RWPE2 (cell line): ENCODE measurements at regions not wholly inside any gene's neighbourhood (a gene's known extent, or its start where the extent isn't known, plus 50 kb on each side); places are given as distances from the start of the nearest gene placed in this dataset.
"Not testable (repeated sequence)": the region's sequence is repeated elsewhere in the genome, so short reads cannot be mapped to it uniquely, and the experiment has no call there.

Experiments
- ATAC-seq: fragments of 200-7000 bp; cut with Tn5 transposase; 3 replicates; pipeline ENCODE4 v1.9.1; 2021; ENCODE audit warnings: low read depth
- DNase-seq: peaks from one replicate; pipeline ENCODE4 v3.0.0-alpha.2; 2020; ENCODE audit warnings: low spot score
- H3K27ac ChIP-seq: fragments of 450-650 bp; 2 replicates; pipeline ENCODE4 v1.5.1; 2017; ENCODE audit warnings: mild to moderate bottlenecking; ENCODE audit not compliant: poor library complexity, severe bottlenecking
- H3K27me3 ChIP-seq: fragments of 250-450 bp; sonication (Bioruptor Pico); 2 replicates; pipeline ENCODE4 v1.5.1; 2021; ENCODE audit warnings: mild to moderate bottlenecking, moderate library complexity; ENCODE audit not compliant: insufficient read depth, poor library complexity, severe bottlenecking
- H3K36me3 ChIP-seq: fragments of 250-450 bp; sonication (Bioruptor Pico); 2 replicates; pipeline ENCODE4 v1.5.1; 2020; ENCODE audit warnings: low read depth, mild to moderate bottlenecking, moderate library complexity
- H3K4me1 ChIP-seq: fragments of 250-450 bp; sonication (Bioruptor Pico); 2 replicates; pipeline ENCODE4 v1.5.1; 2021; ENCODE audit warnings: mild to moderate bottlenecking, moderate library complexity; ENCODE audit not compliant: insufficient read depth, poor library complexity, severe bottlenecking
- H3K4me3 ChIP-seq: fragments of 250-450 bp; sonication (Bioruptor Pico); 2 replicates; pipeline ENCODE4 v1.5.1; 2021; ENCODE audit warnings: mild to moderate bottlenecking, moderate library complexity; ENCODE audit not compliant: severe bottlenecking
- H3K9me3 ChIP-seq: fragments of 250-450 bp; sonication (Bioruptor Pico); 2 replicates; pipeline ENCODE4 v1.5.1; 2021; ENCODE audit warnings: mild to moderate bottlenecking, moderate library complexity; ENCODE audit not compliant: severe bottlenecking
- TF ChIP-seq, protein P1 (sequence below): fragments of 450-650 bp; IDR thresholded peaks from one replicate; pipeline ENCODE4 v1.5.1; 2017; ENCODE audit warnings: mild to moderate bottlenecking, moderate library complexity; ENCODE audit not compliant: poor library complexity, severe bottlenecking

DNA sequence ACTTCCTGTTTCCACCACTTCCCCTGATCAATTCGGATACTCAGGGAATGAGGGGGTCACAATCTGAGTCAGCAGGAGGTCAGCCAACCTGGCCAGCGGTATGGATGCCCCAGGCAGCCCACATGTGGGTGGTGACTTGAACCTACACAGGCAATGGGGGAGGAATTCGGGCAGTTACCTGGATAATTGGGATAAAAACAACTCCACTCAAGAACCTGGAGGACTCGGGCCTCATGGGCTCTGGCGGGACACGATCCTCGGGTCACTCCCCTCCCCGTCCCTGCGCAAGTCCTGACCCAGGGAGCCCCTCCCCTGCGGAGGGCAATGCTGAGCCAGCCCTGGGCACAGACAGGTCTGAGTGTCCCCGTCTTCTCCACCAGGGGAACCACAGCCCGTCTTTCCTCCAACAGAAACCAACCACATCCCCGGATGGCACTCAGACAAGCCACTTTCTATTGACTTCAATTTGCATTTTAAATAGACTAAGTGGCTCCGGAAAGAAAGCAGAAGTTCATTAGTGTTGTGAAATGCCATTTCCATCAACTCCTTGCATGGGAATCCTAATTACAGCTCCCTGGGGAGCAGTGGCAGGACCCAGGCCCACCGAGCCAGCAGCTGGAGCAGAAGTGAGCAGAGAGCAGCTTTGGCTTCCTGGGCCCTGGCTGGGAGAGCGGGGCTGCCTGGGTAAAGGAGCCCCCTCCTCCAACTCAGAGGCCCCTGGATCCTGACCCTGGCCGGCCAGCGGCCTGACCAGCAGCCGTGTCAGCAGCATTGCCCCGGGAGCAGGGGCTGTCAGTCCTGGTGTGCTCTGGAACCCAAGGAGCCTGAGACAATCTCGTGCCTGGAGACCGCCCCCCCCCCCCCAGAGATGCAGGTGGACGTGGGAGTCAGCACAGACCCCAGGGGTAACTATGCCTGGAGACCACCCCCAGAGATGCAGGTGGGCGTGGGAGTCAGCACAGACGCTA lies 374.1 kb downstream of the ADGRD1 start:
- no peak for ATAC-seq
- H3K4me3 ChIP-seq, result no peak overlapping the region
- no peaks in the 10 kb centered on the region for H3K36me3 ChIP-seq
- no peaks in the 10 kb centered on the region for H3K4me1 ChIP-seq
- no peak overlapping the region for H3K27ac ChIP-seq
- H3K27me3 ChIP-seq, result no peaks in the 10 kb centered on the region
- no peak for DNase-seq
- TF ChIP-seq, protein P1, sequence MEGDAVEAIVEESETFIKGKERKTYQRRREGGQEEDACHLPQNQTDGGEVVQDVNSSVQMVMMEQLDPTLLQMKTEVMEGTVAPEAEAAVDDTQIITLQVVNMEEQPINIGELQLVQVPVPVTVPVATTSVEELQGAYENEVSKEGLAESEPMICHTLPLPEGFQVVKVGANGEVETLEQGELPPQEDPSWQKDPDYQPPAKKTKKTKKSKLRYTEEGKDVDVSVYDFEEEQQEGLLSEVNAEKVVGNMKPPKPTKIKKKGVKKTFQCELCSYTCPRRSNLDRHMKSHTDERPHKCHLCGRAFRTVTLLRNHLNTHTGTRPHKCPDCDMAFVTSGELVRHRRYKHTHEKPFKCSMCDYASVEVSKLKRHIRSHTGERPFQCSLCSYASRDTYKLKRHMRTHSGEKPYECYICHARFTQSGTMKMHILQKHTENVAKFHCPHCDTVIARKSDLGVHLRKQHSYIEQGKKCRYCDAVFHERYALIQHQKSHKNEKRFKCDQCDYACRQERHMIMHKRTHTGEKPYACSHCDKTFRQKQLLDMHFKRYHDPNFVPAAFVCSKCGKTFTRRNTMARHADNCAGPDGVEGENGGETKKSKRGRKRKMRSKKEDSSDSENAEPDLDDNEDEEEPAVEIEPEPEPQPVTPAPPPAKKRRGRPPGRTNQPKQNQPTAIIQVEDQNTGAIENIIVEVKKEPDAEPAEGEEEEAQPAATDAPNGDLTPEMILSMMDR, result no peak
- no peaks in the 10 kb centered on the region for H3K9me3 ChIP-seq

DNA sequence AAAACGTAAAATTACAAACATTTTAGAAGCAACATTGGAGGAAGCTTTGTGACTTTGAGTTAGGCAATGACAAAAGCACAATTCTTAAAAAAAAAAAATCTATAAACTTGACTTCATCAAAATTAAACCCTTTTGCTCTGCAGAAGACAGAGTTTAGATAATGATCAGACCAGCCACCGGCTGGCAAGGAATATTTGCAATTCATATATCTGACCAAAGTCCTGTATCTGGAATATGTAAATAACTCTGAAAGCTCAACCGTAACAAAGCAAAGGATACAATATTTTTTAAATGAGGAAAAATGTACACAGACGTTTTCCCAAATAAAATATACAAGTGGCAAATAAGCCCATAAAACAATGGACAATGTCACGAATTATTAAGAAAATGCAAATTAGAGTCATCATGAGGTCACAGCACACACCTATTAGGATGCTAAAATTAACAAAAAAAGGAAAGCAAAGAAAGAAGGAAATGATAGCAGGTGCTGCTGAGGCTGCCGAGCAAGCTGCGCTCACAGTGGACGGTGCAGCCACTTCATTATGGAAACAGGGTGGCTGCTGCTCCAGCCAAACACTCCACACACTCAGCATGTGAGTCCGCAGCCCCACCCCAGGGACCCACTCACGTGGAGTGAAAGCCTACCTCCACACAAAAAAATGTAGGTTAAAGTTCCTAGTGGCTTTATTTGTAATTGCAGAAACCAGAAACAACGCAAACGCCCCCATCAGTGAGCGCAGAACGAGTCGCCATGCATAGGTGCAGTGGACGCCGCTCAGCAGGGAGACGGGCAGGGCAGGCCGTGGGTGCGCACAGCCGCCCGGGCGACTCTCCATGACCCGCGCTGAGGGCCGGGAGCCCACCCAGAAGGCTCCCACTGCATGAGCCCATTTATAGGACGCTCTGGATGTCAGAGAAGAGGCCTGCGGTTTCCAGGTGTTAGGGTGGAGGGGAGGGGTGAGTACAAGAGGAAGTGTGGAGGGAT lies 375.4 kb downstream of the ADGRD1 start:
- not testable (repeated sequence) for H3K27me3 ChIP-seq, H3K27ac ChIP-seq, ATAC-seq, H3K4me3 ChIP-seq, H3K9me3 ChIP-seq, H3K4me1 ChIP-seq, H3K36me3 ChIP-seq, DNase-seq

DNA sequence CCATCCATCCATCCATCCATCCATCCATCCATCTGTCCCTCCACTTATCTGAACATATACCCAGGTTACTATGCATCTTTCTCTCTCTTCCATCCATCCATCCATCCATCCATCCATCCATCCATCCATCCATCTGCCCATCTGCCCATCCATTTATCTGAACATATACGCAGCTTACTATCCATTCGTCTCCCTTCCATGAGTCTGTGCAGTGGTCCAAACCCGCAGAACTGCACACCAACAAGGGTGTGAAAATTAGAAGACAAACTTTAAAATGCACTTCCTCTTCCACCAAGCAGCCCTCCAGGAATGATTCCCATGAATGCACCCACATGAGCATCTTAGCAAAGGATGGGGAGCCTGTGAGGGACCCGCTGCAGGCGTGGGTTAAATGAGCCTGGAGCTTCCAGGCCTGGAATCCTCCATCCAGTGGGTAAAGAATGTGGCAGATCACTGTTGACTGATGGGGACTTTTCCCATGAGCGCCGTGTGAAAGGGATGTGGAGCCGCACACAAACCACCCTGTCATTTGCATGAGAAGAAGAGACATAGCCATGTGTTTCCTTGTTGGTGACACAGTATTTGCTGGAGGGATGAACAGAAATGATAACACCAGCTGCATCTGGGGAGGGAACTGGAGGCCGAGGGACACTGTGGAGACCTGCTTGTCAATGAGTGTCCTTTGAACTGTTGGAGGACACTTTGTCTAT lies 376.6 kb downstream of the ADGRD1 start:
- Histone ChIP-seq H3K27me3 (no peaks in the 10 kb centered on the region), H3K9me3 (no peaks in the 10 kb centered on the region), H3K4me3 (no peak overlapping the region), H3K36me3 (no peaks in the 10 kb centered on the region), H3K4me1 (no peaks in the 10 kb centered on the region), H3K27ac (no peak overlapping the region)
- TF ChIP-seq, protein P1, result no peak
- no peak for ATAC-seq
- DNase-seq, result no peak

DNA sequence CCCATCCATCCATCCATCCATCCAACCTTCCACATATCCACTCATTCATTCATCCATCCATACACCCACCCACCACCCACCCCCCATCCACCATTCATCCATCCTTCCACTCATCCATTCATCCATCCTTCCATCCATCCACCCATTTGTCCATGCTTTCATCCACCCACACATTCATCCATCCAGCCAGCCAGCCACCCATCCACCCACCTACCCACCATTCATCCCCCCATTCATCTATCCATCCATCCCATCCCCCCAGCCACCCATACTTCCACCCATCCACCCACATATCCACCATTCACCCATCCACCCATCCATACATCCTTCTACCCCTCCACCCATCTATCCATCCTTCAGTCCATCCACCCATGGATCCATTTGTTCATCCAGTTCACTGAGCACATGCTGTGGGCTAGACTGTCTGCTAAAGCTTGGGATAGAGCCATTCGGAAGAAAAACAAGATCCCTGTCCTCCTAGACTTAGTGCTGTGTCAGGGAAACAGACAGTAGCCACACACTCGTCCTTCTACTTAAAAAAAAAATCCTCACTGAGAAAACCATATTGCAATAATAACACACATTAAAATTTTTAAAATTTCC lies 377.5 kb downstream of the ADGRD1 start:
- H3K4me1 ChIP-seq, result no peaks in the 10 kb centered on the region
- TF ChIP-seq, protein P1, result no peak

More for the DNA sequence above, 377.5 kb downstream of the ADGRD1 start:
- Histone ChIP-seq H3K36me3 (no peaks in the 10 kb centered on the region), H3K9me3 (no peaks in the 10 kb centered on the region), H3K27me3 (no peaks in the 10 kb centered on the region), H3K4me3 (no peak overlapping the region), H3K27ac (no peak overlapping the region)
- DNase-seq, result no peak
- ATAC-seq, result no peak
